ENCODE measurements at regions not wholly inside any gene's neighbourhood (a gene's known extent, or its start where the extent isn't known, plus 50 kb on each side); places are given as distances from the start of the nearest gene placed in this dataset.
"Not testable (repeated sequence)": the region's sequence is repeated elsewhere in the genome, so short reads cannot be mapped to it uniquely, and the experiment has no call there.

DNA sequence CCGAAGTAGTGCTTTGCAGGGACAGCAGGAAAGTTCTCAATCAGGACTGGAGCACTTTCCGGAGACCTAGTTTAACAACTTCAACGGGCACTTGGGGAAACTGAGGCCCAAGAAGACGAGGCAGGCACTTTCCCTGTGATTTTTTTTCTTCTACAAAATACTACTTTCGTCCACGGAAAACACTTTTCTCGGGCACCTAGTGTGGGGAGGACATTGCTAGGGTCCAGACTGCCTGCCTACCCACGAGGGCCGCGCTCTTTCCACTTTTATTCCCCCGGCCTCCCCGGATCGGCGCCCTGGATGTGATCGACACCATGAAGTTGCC, 125.4 kb upstream of the CXorf66 start:
- H3K4me3 ChIP-seq (ENCODE audit: insufficient read depth, low read depth, low read length): peak overlapping the region; percentile 35
- H3K9me3 ChIP-seq (ENCODE audit: control insufficient read depth, low read length): no peaks in the 10 kb centered on the region
- no peaks in the 10 kb centered on the region for H3K4me1 ChIP-seq (ENCODE audit: control insufficient read depth, insufficient read depth, low read length)
- no peak overlapping the region for H3K27ac ChIP-seq (ENCODE audit: insufficient read depth, low read depth, low read length, poor library complexity, severe bottlenecking)
- 15 to 20% methylated on average over 12 to 15 of the region's 15 CpGs for WGBS, 2 experiments
- peaks cover 9% of the 10 kb centered on the region for H3K27me3 ChIP-seq (ENCODE audit: control insufficient read depth, insufficient read depth, low read length, poor library complexity, severe bottlenecking)
- H3K36me3 ChIP-seq (ENCODE audit: control insufficient read depth, insufficient read depth, low read length): no peaks in the 10 kb centered on the region

GRCh38 chrX:140088438-140088837, 123.1 kb upstream of the CXorf66 start:
- H3K27ac ChIP-seq (ENCODE audit: insufficient read depth, low read depth, low read length, poor library complexity, severe bottlenecking): no peak overlapping the region
- H3K4me1 ChIP-seq (ENCODE audit: control insufficient read depth, insufficient read depth, low read length): no peaks in the 10 kb centered on the region
- WGBS, 2 experiments: no CpG with 5 or more reads among the region's 2 CpGs
- H3K9me3 ChIP-seq (ENCODE audit: control insufficient read depth, low read length): no peaks in the 10 kb centered on the region
- no peaks in the 10 kb centered on the region for H3K36me3 ChIP-seq (ENCODE audit: control insufficient read depth, insufficient read depth, low read length)
- peaks cover 9% of the 10 kb centered on the region for H3K27me3 ChIP-seq (ENCODE audit: control insufficient read depth, insufficient read depth, low read length, poor library complexity, severe bottlenecking)
- no peak overlapping the region for H3K4me3 ChIP-seq (ENCODE audit: insufficient read depth, low read depth, low read length)

GRCh38 chrX:140087875-140088274, 122.6 kb upstream of the CXorf66 start:
- Histone ChIP-seq H3K27ac (ENCODE audit: insufficient read depth, low read depth, low read length, poor library complexity, severe bottlenecking) (no peak overlapping the region), H3K36me3 (ENCODE audit: control insufficient read depth, insufficient read depth, low read length) (no peaks in the 10 kb centered on the region), H3K9me3 (ENCODE audit: control insufficient read depth, low read length) (no peaks in the 10 kb centered on the region), H3K4me1 (ENCODE audit: control insufficient read depth, insufficient read depth, low read length) (no peaks in the 10 kb centered on the region), H3K4me3 (ENCODE audit: insufficient read depth, low read depth, low read length) (no peak overlapping the region), H3K27me3 (ENCODE audit: control insufficient read depth, insufficient read depth, low read length, poor library complexity, severe bottlenecking) (peaks cover 9% of the 10 kb centered on the region)
- WGBS, 2 experiments: 22 to 42% methylated on average over 2 to 3 of the region's 4 CpGs

- no peak overlapping the region for H3K4me3 ChIP-seq (ENCODE audit: insufficient read depth, low read depth, low read length)
- no peaks in the 10 kb centered on the region for H3K9me3 ChIP-seq (ENCODE audit: control insufficient read depth, low read length)
- H3K4me1 ChIP-seq (ENCODE audit: control insufficient read depth, insufficient read depth, low read length): no peaks in the 10 kb centered on the region
- peaks cover 6% of the 10 kb centered on the region for H3K27me3 ChIP-seq (ENCODE audit: control insufficient read depth, insufficient read depth, low read length, poor library complexity, severe bottlenecking)
- H3K36me3 ChIP-seq (ENCODE audit: control insufficient read depth, insufficient read depth, low read length): no peaks in the 10 kb centered on the region
- H3K27ac ChIP-seq (ENCODE audit: insufficient read depth, low read depth, low read length, poor library complexity, severe bottlenecking): no peak overlapping the region
Measured at GRCh38 chrX:140086691-140087090, 121.4 kb upstream of the CXorf66 start.

GRCh38 chrX:140074851-140075250, 109.5 kb upstream of the CXorf66 start:
- not testable (repeated sequence) for H3K36me3 ChIP-seq (ENCODE audit: control insufficient read depth, insufficient read depth, low read length); H3K27me3 ChIP-seq (ENCODE audit: control insufficient read depth, insufficient read depth, low read length, poor library complexity, severe bottlenecking); H3K9me3 ChIP-seq (ENCODE audit: control insufficient read depth, low read length); H3K4me1 ChIP-seq (ENCODE audit: control insufficient read depth, insufficient read depth, low read length); H3K27ac ChIP-seq (ENCODE audit: insufficient read depth, low read depth, low read length, poor library complexity, severe bottlenecking); H3K4me3 ChIP-seq (ENCODE audit: insufficient read depth, low read depth, low read length)
- WGBS, 2 experiments: no CpG with 5 or more reads among the region's 2 CpGs

DNA sequence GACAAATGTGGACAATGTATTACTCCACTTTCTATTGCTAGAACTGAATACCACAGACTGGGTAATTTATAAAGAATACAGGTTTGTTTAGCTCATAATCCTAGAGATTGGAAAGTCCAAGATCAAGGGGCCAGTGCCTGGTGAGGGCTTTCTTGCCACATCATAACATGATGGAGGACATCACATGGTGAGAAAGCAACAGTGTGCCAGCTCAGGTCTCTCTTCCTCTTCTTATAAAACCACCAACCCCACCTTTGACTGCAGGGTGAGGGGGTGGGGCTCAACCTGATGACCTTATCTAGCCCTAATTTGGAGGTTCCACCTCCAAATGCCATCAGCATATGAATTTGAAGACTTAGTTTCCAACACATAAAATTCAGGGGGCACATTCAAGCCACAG, 105.7 kb upstream of the CXorf66 start:
- Histone ChIP-seq H3K4me3 (ENCODE audit: insufficient read depth, low read depth, low read length) (no peak overlapping the region), H3K36me3 (ENCODE audit: control insufficient read depth, insufficient read depth, low read length) (no peaks in the 10 kb centered on the region), H3K27me3 (ENCODE audit: control insufficient read depth, insufficient read depth, low read length, poor library complexity, severe bottlenecking) (no peaks in the 10 kb centered on the region), H3K27ac (ENCODE audit: insufficient read depth, low read depth, low read length, poor library complexity, severe bottlenecking) (no peak overlapping the region), H3K4me1 (ENCODE audit: control insufficient read depth, insufficient read depth, low read length) (no peaks in the 10 kb centered on the region), H3K9me3 (ENCODE audit: control insufficient read depth, low read length) (no peaks in the 10 kb centered on the region)

DNA sequence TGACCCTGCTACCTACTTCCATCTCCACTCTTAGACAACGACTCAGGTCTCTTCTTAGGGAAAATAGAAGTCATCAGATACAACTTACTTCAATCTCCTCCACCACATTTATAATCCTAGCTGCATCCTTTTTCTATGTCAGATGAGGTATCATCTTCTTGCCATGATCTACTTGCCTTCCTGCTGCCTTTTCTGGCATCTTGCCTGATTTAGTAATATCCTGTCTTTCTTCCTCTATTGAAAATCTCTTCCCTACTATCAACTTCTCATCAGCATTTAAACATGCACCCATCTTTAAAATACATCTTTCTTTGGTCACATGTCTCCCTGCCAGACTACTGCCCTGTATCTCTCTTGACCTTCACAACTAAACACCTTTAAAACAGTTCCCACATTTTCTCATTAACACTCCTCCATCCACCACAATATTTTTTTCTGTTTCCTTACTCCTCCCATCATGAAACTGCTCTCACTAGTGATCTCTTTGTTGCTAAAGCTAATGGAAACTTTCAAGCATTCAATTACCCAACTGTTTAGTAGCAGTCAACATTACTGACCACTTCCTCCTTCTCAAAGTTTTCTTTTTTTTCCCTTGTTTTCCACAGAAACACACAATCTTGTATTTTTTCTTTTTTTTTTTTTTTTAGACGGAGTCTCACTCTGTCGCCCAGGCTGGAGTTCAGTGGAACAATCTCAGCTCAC, 100.8 kb upstream of the CXorf66 start:
- H3K27me3 ChIP-seq (ENCODE audit: control insufficient read depth, insufficient read depth, low read length, poor library complexity, severe bottlenecking): no peaks in the 10 kb centered on the region
- H3K27ac ChIP-seq (ENCODE audit: insufficient read depth, low read depth, low read length, poor library complexity, severe bottlenecking): no peak overlapping the region
- 86 to 97% methylated on average over 3 of the region's 3 CpGs for WGBS, 2 experiments
- H3K4me1 ChIP-seq (ENCODE audit: control insufficient read depth, insufficient read depth, low read length): no peaks in the 10 kb centered on the region
- H3K4me3 ChIP-seq (ENCODE audit: insufficient read depth, low read depth, low read length): no peak overlapping the region
- no peaks in the 10 kb centered on the region for H3K36me3 ChIP-seq (ENCODE audit: control insufficient read depth, insufficient read depth, low read length)
- H3K9me3 ChIP-seq (ENCODE audit: control insufficient read depth, low read length): no peaks in the 10 kb centered on the region

- H3K27me3 ChIP-seq (ENCODE audit: control insufficient read depth, insufficient read depth, low read length, poor library complexity, severe bottlenecking): no peaks in the 10 kb centered on the region
- no peak overlapping the region for H3K27ac ChIP-seq (ENCODE audit: insufficient read depth, low read depth, low read length, poor library complexity, severe bottlenecking)
- WGBS, 2 experiments: 65% methylated on average over 4 of the region's 4 CpGs
- no peak overlapping the region for H3K4me3 ChIP-seq (ENCODE audit: insufficient read depth, low read depth, low read length)
- H3K36me3 ChIP-seq (ENCODE audit: control insufficient read depth, insufficient read depth, low read length): no peaks in the 10 kb centered on the region
- H3K4me1 ChIP-seq (ENCODE audit: control insufficient read depth, insufficient read depth, low read length): no peaks in the 10 kb centered on the region
- H3K9me3 ChIP-seq (ENCODE audit: control insufficient read depth, low read length): no peaks in the 10 kb centered on the region
Measured at GRCh38 chrX:140064993-140065392, 99.7 kb upstream of the CXorf66 start.

- Histone ChIP-seq H3K27ac (ENCODE audit: insufficient read depth, low read depth, low read length, poor library complexity, severe bottlenecking) (no peak overlapping the region), H3K4me1 (ENCODE audit: control insufficient read depth, insufficient read depth, low read length) (no peaks in the 10 kb centered on the region), H3K27me3 (ENCODE audit: control insufficient read depth, insufficient read depth, low read length, poor library complexity, severe bottlenecking) (no peaks in the 10 kb centered on the region), H3K4me3 (ENCODE audit: insufficient read depth, low read depth, low read length) (no peak overlapping the region), H3K9me3 (ENCODE audit: control insufficient read depth, low read length) (no peaks in the 10 kb centered on the region), H3K36me3 (ENCODE audit: control insufficient read depth, insufficient read depth, low read length) (no peaks in the 10 kb centered on the region)
- 27 to 28% methylated on average over 11 of the region's 11 CpGs for WGBS, 2 experiments
Measured at GRCh38 chrX:140057001-140057411, 91.7 kb upstream of the CXorf66 start.

GRCh38 chrX:140053846-140054245, 88.5 kb upstream of the CXorf66 start:
- Histone ChIP-seq H3K27ac (ENCODE audit: insufficient read depth, low read depth, low read length, poor library complexity, severe bottlenecking) (no peak overlapping the region), H3K36me3 (ENCODE audit: control insufficient read depth, insufficient read depth, low read length) (no peaks in the 10 kb centered on the region), H3K9me3 (ENCODE audit: control insufficient read depth, low read length) (no peaks in the 10 kb centered on the region), H3K4me1 (ENCODE audit: control insufficient read depth, insufficient read depth, low read length) (no peaks in the 10 kb centered on the region), H3K4me3 (ENCODE audit: insufficient read depth, low read depth, low read length) (no peak overlapping the region), H3K27me3 (ENCODE audit: control insufficient read depth, insufficient read depth, low read length, poor library complexity, severe bottlenecking) (no peaks in the 10 kb centered on the region)
- WGBS, 2 experiments: 6 to 31% methylated on average over 2 to 4 of the region's 5 CpGs

DNA sequence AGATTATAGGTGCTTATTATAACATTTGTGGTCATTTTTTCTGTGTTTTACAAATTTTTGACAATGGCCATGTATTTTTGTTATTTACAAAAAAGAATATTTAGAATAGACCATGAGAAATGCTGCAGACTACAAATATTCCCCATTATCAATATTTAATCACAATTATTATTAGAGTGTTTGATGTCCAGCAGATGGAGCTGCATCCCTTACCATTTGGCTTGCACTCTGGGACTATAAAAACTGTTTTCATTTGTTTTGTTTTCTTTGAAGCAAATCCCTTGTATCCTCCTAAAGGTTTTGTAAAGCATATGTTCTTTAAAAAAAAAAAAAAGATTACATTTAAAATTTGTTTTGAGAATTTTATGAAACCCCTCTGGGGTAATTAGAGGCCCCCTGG, 85.6 kb upstream of the CXorf66 start:
- no peaks in the 10 kb centered on the region for H3K4me1 ChIP-seq (ENCODE audit: control insufficient read depth, insufficient read depth, low read length)
- H3K27me3 ChIP-seq (ENCODE audit: control insufficient read depth, insufficient read depth, low read length, poor library complexity, severe bottlenecking): no peaks in the 10 kb centered on the region
- no peak overlapping the region for H3K4me3 ChIP-seq (ENCODE audit: insufficient read depth, low read depth, low read length)
- H3K9me3 ChIP-seq (ENCODE audit: control insufficient read depth, low read length): no peaks in the 10 kb centered on the region
- H3K27ac ChIP-seq (ENCODE audit: insufficient read depth, low read depth, low read length, poor library complexity, severe bottlenecking): no peak overlapping the region
- no peaks in the 10 kb centered on the region for H3K36me3 ChIP-seq (ENCODE audit: control insufficient read depth, insufficient read depth, low read length)
